ENCODE measurements at regions not wholly inside any gene's neighbourhood (a gene's known extent, or its start where the extent isn't known, plus 50 kb on each side); places are given as distances from the start of the nearest gene placed in this dataset.
"Not testable (repeated sequence)": the region's sequence is repeated elsewhere in the genome, so short reads cannot be mapped to it uniquely, and the experiment has no call there.

DNA sequence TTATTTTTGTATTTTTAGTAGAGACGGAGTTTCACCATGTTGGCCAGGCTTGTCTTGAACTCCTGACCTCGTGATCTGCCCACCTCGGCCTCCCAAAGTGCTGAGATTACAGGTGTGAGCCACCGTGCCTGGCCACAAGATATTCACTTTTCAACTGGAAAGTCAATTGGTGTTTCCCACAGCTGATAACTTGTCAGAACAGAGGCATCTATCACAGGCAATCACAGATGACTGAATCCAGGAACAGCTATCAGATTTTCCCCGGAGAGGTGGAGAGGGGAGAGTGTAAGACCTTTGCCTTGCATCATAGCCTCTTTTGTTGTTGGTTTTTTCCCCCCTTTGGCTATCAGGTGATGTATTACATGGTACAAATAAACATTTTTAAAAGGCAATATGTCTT lies 84.5 kb downstream of the GADD45G start:
- not testable (repeated sequence) for H3K9me3 ChIP-seq (ENCODE audit: control insufficient read depth, low read length); H3K27me3 ChIP-seq (ENCODE audit: control insufficient read depth, insufficient read depth, low read length, poor library complexity, severe bottlenecking); H3K4me3 ChIP-seq (ENCODE audit: insufficient read depth, low read depth, low read length); H3K36me3 ChIP-seq (ENCODE audit: control insufficient read depth, insufficient read depth, low read length); H3K4me1 ChIP-seq (ENCODE audit: control insufficient read depth, insufficient read depth, low read length); H3K27ac ChIP-seq (ENCODE audit: insufficient read depth, low read depth, low read length, poor library complexity, severe bottlenecking)
- 93 to 96% methylated on average over 5 of the region's 5 CpGs for WGBS, 2 experiments

DNA sequence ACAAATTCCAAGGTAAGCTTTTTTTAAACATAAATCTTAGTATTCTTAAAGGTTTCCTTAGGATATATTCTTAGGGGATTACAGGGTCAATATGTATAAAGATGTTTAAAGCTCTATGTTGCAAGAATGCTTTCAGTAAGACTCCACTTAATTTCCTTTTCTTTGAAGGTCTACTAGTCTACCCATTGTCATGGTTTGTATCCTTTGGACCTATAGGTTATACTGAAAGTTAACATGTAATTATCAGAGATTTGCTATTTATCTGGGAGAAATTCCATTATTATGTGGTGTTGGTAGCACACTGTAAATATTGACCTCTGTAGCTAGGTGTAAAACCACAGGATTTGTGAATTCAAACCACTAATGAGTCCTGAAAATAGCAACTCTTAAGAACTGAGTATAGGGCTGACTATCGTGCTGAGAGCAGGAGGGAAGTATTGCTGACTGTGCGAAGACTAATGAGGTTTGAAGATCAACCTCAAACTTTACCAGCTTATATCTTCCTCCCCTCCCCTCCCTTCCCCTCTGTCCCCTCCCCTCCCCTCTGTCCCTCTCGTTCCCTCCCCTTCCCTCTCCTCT lies 85.6 kb downstream of the GADD45G start:
- H3K27me3 ChIP-seq (ENCODE audit: control insufficient read depth, insufficient read depth, low read length, poor library complexity, severe bottlenecking) = peaks cover 6% of the 10 kb centered on the region
- WGBS, 2 experiments = 88 to 89% methylated on average over 3 of the region's 3 CpGs
- H3K27ac ChIP-seq (ENCODE audit: insufficient read depth, low read depth, low read length, poor library complexity, severe bottlenecking) = no peak overlapping the region
- H3K4me1 ChIP-seq (ENCODE audit: control insufficient read depth, insufficient read depth, low read length) = peaks cover 6% of the 10 kb centered on the region
- H3K4me3 ChIP-seq (ENCODE audit: insufficient read depth, low read depth, low read length) = no peak overlapping the region
- H3K9me3 ChIP-seq (ENCODE audit: control insufficient read depth, low read length) = no peaks in the 10 kb centered on the region
- H3K36me3 ChIP-seq (ENCODE audit: control insufficient read depth, insufficient read depth, low read length) = no peaks in the 10 kb centered on the region

DNA sequence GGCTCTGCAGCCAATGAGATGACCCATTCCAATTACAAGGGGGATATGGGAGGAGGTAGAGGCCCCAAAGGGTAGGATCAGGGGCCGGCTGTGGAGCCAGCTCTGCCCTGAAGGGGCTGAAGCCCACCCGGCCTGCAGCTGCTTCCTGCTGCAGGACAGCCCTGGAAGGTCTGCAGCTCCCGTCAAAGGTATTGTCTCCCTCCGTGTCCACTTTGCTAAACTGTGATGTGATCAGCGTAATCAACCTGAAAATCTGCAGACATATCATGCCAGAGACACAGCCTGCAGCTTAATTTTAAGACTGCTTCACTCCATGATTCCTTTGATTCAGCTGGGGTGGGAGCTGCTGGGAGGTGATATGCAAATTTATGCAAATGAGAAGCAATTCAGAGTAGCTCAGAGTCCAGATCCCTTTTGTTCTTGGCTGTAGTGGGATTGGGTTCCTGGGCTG lies 90.7 kb downstream of the GADD45G start:
- Histone ChIP-seq H3K27me3 (ENCODE audit: control insufficient read depth, insufficient read depth, low read length, poor library complexity, severe bottlenecking) (no peaks in the 10 kb centered on the region), H3K4me3 (ENCODE audit: insufficient read depth, low read depth, low read length) (no peak overlapping the region), H3K4me1 (ENCODE audit: control insufficient read depth, insufficient read depth, low read length) (peaks cover 15% of the 10 kb centered on the region), H3K9me3 (ENCODE audit: control insufficient read depth, low read length) (no peaks in the 10 kb centered on the region), H3K27ac (ENCODE audit: insufficient read depth, low read depth, low read length, poor library complexity, severe bottlenecking) (no peak overlapping the region), H3K36me3 (ENCODE audit: control insufficient read depth, insufficient read depth, low read length) (no peaks in the 10 kb centered on the region)
- WGBS, 2 experiments = 23 to 32% methylated on average over 5 of the region's 5 CpGs

DNA sequence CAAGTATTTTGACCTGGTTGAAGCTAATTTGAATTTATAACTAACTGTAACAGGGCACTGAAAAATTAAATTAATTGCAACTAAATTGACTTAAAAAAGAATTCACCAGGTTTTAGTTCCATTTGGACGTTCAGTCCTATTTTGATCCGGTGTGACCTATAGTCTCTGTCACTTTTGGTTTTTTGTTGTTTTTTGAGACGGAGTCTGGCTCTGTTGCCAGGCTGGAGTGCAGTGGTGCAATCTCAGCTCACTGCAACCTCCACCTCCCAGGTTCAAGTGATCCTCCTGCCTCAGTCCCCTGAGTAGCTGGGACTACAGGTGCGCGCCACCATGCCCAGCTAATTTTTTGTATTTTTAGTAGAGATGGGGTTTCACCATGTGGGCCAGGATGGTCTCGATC lies 91.2 kb downstream of the GADD45G start:
- WGBS, 2 experiments = 91 to 95% methylated on average over 6 of the region's 6 CpGs
- not testable (repeated sequence) for H3K27ac ChIP-seq (ENCODE audit: insufficient read depth, low read depth, low read length, poor library complexity, severe bottlenecking); H3K36me3 ChIP-seq (ENCODE audit: control insufficient read depth, insufficient read depth, low read length); H3K9me3 ChIP-seq (ENCODE audit: control insufficient read depth, low read length); H3K27me3 ChIP-seq (ENCODE audit: control insufficient read depth, insufficient read depth, low read length, poor library complexity, severe bottlenecking); H3K4me3 ChIP-seq (ENCODE audit: insufficient read depth, low read depth, low read length)
- peaks cover 15% of the 10 kb centered on the region for H3K4me1 ChIP-seq (ENCODE audit: control insufficient read depth, insufficient read depth, low read length)

DNA sequence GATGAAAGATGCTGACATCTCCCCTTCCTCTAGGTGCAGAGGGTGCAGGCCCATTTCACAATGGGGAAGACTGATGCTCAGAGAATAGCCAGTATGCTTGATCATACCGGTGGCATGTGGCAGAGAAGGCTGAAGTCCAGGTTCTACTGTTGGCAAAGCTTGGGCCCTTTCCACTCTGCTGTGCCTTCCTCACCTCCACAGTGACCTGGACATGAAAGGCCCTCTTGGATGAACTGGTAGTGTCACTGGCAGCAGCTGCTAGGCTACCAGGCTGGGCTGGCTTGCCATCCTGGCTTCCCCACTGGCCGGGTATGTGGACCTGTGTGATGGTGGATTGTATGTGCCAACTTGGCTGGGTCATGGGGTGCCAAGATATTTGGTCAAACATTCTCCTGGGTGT lies 92.0 kb downstream of the GADD45G start:
- H3K27me3 ChIP-seq (ENCODE audit: control insufficient read depth, insufficient read depth, low read length, poor library complexity, severe bottlenecking) = no peaks in the 10 kb centered on the region
- no peak overlapping the region for H3K4me3 ChIP-seq (ENCODE audit: insufficient read depth, low read depth, low read length)
- H3K27ac ChIP-seq (ENCODE audit: insufficient read depth, low read depth, low read length, poor library complexity, severe bottlenecking) = no peak overlapping the region
- peaks cover 15% of the 10 kb centered on the region for H3K4me1 ChIP-seq (ENCODE audit: control insufficient read depth, insufficient read depth, low read length)
- WGBS, 2 experiments = 95 to 98% methylated on average over 2 of the region's 2 CpGs
- H3K36me3 ChIP-seq (ENCODE audit: control insufficient read depth, insufficient read depth, low read length) = no peaks in the 10 kb centered on the region
- no peaks in the 10 kb centered on the region for H3K9me3 ChIP-seq (ENCODE audit: control insufficient read depth, low read length)

DNA sequence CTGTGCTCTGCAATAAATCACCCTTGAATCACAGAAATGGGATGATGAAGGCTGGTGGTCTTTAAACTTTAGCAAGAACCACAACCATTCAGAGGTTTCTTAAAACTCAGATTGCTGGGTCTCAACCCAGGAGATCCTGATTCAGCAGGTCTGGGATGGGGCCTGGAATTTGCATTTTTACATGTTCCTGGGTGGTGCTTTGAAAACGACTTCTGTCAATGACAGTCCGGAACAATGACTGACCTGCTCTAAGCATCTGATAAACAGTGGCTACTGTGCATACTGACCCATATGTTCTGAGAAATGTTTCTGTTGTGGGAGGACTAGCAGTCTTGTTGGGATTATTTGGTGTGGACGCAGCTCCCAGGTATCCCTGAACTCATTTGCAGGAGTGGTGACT lies 92.7 kb downstream of the GADD45G start:
- Histone ChIP-seq H3K27ac (ENCODE audit: insufficient read depth, low read depth, low read length, poor library complexity, severe bottlenecking) (no peak overlapping the region), H3K9me3 (ENCODE audit: control insufficient read depth, low read length) (no peaks in the 10 kb centered on the region), H3K36me3 (ENCODE audit: control insufficient read depth, insufficient read depth, low read length) (no peaks in the 10 kb centered on the region), H3K4me1 (ENCODE audit: control insufficient read depth, insufficient read depth, low read length) (peaks cover 15% of the 10 kb centered on the region), H3K4me3 (ENCODE audit: insufficient read depth, low read depth, low read length) (no peak overlapping the region), H3K27me3 (ENCODE audit: control insufficient read depth, insufficient read depth, low read length, poor library complexity, severe bottlenecking) (no peaks in the 10 kb centered on the region)
- 79 to 80% methylated on average over 3 of the region's 3 CpGs for WGBS, 2 experiments

DNA sequence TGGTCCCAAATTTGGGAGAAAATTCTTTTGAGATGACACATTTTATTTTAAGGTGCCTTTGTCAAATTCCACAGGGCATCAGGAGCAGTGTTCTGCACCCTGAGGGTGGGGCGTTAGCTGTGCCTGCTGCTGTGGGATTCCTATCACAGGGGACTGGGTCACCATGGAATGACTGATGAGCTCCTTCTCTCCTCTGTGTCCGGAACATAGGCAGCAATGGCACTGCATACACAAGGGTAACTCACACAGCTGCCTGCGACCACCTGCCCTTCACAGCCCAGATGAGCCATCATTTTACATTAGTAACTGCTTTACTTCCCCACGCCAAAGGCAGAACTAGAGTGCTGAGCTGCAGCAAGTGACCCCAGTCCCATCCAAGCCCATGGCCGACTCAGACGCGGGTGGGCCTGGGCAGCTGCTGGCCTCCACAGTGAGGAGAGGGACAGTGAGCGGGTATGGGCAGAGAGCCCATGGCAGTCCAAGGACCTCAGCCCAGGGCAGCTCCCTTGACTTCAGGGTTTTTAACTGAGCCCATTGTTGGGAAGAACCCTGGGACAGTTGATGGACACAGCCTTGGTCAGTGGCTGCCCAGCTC lies 93.7 kb downstream of the GADD45G start:
- WGBS, 2 experiments = 93 to 94% methylated on average over 8 of the region's 8 CpGs
- H3K27me3 ChIP-seq (ENCODE audit: control insufficient read depth, insufficient read depth, low read length, poor library complexity, severe bottlenecking) = no peaks in the 10 kb centered on the region
- no peak overlapping the region for H3K4me3 ChIP-seq (ENCODE audit: insufficient read depth, low read depth, low read length)
- H3K4me1 ChIP-seq (ENCODE audit: control insufficient read depth, insufficient read depth, low read length) = peaks cover 15% of the 10 kb centered on the region
- no peaks in the 10 kb centered on the region for H3K36me3 ChIP-seq (ENCODE audit: control insufficient read depth, insufficient read depth, low read length)
- no peak overlapping the region for H3K27ac ChIP-seq (ENCODE audit: insufficient read depth, low read depth, low read length, poor library complexity, severe bottlenecking)
- no peaks in the 10 kb centered on the region for H3K9me3 ChIP-seq (ENCODE audit: control insufficient read depth, low read length)

DNA sequence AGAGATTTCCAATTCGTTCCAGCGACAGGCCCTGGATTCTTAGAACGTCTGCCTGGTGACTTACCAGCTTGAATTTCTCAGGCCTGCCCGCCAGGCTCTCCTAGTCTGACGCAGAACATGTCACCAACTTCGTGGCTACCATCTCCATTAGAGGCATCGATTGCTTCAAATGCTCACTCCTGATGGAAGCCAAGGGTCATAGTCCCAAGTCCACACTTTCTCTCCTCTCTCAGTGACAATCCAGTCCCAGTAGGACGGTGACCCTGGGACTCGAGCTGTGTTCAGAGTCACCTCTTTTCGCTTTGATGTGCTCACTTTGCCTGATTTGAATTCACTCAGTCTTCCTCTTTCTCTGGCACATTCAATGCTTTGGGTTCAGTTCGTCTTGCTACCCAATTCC lies 94.8 kb downstream of the GADD45G start:
- Histone ChIP-seq H3K36me3 (ENCODE audit: control insufficient read depth, insufficient read depth, low read length) (no peaks in the 10 kb centered on the region), H3K27me3 (ENCODE audit: control insufficient read depth, insufficient read depth, low read length, poor library complexity, severe bottlenecking) (no peaks in the 10 kb centered on the region), H3K4me3 (ENCODE audit: insufficient read depth, low read depth, low read length) (no peak overlapping the region), H3K9me3 (ENCODE audit: control insufficient read depth, low read length) (no peaks in the 10 kb centered on the region), H3K27ac (ENCODE audit: insufficient read depth, low read depth, low read length, poor library complexity, severe bottlenecking) (no peak overlapping the region), H3K4me1 (ENCODE audit: control insufficient read depth, insufficient read depth, low read length) (peaks cover 15% of the 10 kb centered on the region)
- 93 to 94% methylated on average over 11 of the region's 11 CpGs for WGBS, 2 experiments

DNA sequence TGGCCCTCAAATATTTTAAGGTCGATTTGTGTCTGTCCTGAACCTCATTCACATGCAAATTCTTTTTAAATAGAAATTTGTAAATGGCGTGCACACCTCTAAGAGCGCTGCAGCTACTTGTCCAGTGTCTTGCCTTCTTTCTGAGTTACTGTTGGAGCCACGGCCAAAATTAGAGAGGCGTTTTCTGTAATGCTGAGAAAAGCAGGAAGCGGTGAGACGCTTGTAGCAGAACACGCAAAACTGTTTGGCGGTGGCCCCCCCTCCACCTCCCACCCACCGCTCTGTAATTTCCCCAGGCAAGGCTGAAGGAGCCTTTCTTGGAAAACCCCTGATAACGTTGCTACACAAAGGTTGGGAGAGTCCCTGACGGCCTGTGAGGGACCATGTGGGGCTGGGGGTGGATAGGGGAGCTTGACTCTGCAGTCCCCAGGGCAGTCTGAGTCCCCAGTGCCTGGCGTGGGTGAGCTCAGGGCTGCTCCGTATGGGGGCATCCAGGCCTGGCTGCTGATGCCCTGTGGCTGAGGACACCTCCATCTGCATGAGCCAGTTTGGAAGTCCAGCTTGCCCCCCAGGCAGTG lies 96.5 kb downstream of the GADD45G start:
- Histone ChIP-seq H3K9me3 (ENCODE audit: control insufficient read depth, low read length) (no peaks in the 10 kb centered on the region), H3K27ac (ENCODE audit: insufficient read depth, low read depth, low read length, poor library complexity, severe bottlenecking) (no peak overlapping the region), H3K4me1 (ENCODE audit: control insufficient read depth, insufficient read depth, low read length) (peaks cover under 1% of the 10 kb centered on the region), H3K4me3 (ENCODE audit: insufficient read depth, low read depth, low read length) (no peak overlapping the region), H3K27me3 (ENCODE audit: control insufficient read depth, insufficient read depth, low read length, poor library complexity, severe bottlenecking) (no peaks in the 10 kb centered on the region), H3K36me3 (ENCODE audit: control insufficient read depth, insufficient read depth, low read length) (no peaks in the 10 kb centered on the region)
- 67 to 74% methylated on average over 14 of the region's 14 CpGs for WGBS, 2 experiments

DNA sequence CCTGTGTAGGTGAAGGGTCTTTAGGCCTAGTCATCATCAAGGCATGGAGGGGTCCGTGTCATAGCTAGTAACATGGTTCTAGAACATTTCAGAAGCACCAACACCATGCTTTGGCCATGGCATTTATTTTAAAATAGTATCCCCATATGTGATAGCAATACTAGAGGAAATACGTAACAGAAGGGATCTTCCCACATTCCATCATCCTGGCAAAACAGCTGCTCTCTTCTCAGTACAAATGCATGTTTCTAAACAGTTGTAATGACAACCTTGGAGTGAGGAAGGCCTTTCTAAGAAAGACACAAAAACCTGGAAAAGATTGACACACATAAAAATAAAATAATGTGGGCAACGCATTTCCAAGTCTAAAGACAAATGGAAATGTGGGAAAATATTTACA lies 97.6 kb downstream of the GADD45G start:
- H3K4me1 ChIP-seq (ENCODE audit: control insufficient read depth, insufficient read depth, low read length) = no peaks in the 10 kb centered on the region
- no peak overlapping the region for H3K4me3 ChIP-seq (ENCODE audit: insufficient read depth, low read depth, low read length)
- no peak overlapping the region for H3K27ac ChIP-seq (ENCODE audit: insufficient read depth, low read depth, low read length, poor library complexity, severe bottlenecking)
- no peaks in the 10 kb centered on the region for H3K27me3 ChIP-seq (ENCODE audit: control insufficient read depth, insufficient read depth, low read length, poor library complexity, severe bottlenecking)
- no peaks in the 10 kb centered on the region for H3K36me3 ChIP-seq (ENCODE audit: control insufficient read depth, insufficient read depth, low read length)
- H3K9me3 ChIP-seq (ENCODE audit: control insufficient read depth, low read length) = no peaks in the 10 kb centered on the region
- WGBS, 2 experiments = 80 to 93% methylated on average over 2 of the region's 3 CpGs
